ENCODE measurements at regions not wholly inside any gene's neighbourhood (a gene's known extent, or its start where the extent isn't known, plus 50 kb on each side); places are given as distances from the start of the nearest gene placed in this dataset.

- no peak for DNase-seq (ENCODE audit: low spot score)
These were observed 137.3 kb upstream of the PMEPA1 start for GRCh38 chr20:57847104-57847503.

- DNase-seq (ENCODE audit: low spot score): no peak
These were observed 135.1 kb upstream of the PMEPA1 start for GRCh38 chr20:57844626-57845596.

- no peak for DNase-seq (ENCODE audit: low spot score)
These were observed 134.3 kb upstream of the PMEPA1 start for GRCh38 chr20:57843941-57844625.

GRCh38 chr20:57842720-57843119, 132.9 kb upstream of the PMEPA1 start:
- no peak for DNase-seq (ENCODE audit: low spot score)

DNA sequence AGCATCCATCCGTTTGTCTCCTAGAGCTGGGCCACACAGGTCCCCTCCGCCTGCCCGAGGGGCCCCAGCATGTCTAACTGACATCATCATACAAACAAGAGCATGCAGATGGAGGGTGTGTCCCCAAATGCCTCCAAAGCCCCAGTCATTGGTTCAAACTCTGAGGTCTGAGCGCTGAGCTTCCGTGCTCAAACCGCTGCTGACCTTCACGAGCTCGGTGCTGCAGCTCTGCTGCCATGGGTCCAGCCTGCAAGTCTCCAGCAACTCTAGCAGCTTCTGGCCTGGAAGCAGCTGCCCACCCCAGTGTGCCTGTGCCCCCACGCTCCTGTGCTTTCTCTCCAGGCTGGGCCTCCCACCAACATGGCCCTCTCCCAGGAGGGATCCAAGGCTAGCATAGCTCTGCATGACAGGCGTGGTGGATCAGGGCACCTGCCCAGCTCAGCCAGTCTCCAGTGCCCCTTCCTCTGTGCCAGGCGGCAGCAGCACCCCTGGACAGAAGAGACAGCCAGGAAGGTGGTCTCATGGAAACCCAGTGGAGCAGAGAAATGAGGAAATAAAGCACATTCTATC, 131.6 kb upstream of the PMEPA1 start:
- DNase-seq (ENCODE audit: low spot score): no peak

- no peak for DNase-seq (ENCODE audit: low spot score)
These were observed 130.9 kb upstream of the PMEPA1 start for GRCh38 chr20:57840504-57841296.

- DNase-seq (ENCODE audit: low spot score): peak; percentile 30
These were observed 130.3 kb upstream of the PMEPA1 start for GRCh38 chr20:57840066-57840465.

DNA sequence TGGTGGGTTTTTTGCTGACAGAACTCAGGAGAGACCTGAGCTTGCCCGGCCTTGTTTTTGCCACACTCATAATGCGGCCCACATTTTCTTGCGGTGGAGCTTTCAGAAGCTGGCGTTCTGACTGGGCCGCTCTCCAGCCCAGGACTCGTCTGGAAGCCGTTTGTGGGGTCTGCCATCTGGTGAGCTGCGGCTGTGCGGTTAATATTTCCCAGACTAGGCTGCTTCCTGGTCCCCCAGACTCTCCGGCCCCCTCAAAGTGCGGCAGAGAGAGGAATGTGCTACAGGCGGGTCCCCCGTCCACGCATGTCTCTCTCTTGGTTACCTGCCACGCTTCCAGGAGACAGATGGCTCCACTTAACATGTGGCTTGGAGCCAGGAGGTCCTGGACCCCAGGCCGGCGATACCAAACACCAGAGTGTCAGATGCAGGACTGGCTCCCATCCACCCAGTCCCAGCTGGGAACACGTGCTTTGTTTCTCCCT, 128.9 kb upstream of the PMEPA1 start:
- peak; percentile 76 for DNase-seq (ENCODE audit: low spot score)

DNA sequence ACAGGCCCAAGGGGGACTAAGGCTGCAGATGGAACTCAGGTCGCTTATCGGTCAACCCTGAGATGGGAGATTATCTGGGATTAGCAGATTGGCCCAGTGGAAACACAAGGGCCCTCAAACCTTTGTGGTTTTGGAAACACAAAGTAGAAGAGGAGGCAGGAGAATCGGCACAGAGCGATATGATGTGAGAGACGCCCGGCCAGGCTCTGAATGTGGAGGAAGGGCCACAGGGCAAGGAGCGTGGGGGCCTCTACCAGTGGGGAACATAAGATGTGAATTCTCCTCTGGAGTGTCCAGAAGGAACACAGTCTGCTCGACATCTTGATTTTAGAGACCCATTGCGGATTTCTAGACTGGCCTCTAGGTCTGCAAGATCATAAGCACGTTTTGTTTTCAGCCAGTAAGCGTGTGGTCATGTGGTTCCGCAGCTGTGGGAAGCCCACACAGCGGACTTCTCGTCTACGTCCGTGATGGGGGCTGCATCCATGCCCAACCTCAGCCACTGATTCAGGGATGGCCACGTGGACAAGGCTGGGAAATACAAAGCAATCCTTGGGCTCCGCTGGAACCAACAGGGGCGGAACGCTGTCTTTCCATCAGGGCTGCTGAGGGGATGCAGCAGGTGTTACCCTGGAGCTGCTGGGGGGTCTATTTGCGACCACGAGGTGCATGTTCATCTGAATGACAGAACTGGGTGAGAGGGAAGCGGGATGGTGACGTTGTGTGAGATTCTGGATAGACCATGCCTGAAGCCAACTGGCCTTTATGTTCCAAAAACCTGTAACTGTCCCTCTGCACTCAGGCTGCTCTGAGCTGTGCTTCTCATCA, 127.6 kb upstream of the PMEPA1 start:
- DNase-seq (ENCODE audit: low spot score): no peak

DNA sequence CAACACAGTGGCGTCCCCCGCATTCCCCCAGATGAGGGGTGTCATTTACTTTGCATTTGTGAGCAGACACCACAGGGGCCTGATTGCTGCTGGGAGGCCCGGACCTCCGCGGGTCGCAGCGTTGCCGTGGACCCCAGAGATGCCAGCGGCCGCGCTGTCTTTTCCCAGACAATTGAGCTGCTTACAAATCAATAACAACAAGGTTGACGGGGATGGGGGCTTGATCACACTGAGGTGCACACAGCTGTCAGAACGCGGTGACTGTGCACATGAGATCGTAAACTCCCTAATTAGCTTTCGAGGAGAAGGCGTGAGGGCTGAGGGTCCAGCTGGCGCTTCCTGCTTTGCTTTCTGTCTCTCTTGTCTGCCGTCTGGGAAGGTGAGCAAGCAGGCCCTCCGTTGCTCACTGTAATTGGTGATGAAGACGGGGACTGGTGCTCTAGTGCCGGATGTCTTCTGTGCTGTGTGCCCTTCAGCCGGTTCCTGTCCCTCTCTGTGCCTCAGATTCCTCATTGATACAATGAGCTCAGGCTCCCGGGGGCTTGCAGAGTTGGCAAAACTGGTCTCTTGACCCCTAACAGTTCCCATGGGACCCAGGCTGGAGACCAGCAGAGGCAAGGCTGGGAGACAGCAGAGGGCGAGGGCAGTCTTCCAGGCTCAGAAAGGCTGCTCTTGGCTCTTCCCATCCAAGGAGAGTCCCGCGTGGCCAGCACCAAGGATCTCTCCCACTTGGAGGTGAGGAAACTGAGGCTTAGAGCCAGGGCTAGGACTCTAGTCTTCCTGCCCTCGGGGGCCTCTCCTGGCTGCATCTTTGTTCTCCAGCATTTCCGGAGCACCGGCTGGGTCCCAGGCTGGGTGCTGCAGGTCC, 126.0 kb upstream of the PMEPA1 start:
- no peak for DNase-seq (ENCODE audit: low spot score)

- DNase-seq (ENCODE audit: low spot score): no peak
These were observed 125.2 kb upstream of the PMEPA1 start for GRCh38 chr20:57835074-57835452.

- DNase-seq (ENCODE audit: low spot score): no peak
These were observed 124.7 kb upstream of the PMEPA1 start for GRCh38 chr20:57834306-57835073.

GRCh38 chr20:57831993-57832585, 122.3 kb upstream of the PMEPA1 start:
- no peak for DNase-seq (ENCODE audit: low spot score)

DNA sequence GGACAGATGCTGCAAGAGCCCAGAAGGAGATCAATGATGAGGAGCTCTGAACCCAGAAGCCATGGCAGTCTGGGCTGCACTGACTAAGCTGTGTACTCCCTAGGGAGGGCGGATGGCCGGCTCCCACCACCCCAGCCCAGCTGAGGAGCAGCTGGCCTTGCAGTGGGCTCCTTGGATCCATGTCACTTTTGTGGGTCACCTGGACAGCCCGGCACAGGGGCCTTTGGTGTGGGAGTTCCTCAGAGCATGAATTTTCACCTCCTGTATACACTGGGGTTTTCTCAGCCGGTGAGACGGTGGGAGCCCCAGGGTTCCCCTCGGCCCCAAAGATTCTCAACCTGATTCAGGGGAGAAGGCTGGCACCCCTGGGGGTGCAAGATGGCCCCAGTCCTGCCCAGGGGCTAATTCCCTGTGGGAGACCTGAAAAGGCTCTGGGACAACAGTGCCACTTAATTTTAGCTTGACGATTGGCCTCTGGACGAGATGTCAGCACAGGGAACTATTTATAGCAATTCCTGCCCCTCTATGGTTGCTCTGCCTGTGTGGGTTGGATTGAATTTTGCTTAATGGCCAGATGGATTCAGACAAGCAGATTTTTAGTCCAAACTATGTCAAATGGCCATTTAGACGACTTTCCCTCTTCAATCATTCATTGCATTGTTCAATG, 121.6 kb upstream of the PMEPA1 start:
- DNase-seq (ENCODE audit: low spot score): no peak

DNA sequence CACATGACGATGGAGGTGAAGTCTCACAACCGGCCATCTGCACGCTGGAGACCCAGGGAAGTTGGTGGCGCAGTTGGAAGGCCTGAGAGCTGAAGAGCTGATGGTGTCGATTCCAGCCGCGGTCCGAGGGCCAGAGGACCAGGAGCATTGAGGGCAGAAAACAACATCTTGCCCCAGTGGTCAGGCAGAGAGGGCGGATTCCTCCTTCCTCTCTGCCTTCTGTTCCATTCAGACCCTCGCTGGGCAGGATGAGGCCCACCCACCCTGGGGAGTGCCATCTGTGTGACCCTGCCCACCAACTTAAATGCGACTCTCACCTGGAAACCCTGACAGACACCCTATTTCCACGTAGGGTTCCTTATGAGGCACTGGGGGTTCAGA, 120.7 kb upstream of the PMEPA1 start:
- no peak for DNase-seq (ENCODE audit: low spot score)

DNA sequence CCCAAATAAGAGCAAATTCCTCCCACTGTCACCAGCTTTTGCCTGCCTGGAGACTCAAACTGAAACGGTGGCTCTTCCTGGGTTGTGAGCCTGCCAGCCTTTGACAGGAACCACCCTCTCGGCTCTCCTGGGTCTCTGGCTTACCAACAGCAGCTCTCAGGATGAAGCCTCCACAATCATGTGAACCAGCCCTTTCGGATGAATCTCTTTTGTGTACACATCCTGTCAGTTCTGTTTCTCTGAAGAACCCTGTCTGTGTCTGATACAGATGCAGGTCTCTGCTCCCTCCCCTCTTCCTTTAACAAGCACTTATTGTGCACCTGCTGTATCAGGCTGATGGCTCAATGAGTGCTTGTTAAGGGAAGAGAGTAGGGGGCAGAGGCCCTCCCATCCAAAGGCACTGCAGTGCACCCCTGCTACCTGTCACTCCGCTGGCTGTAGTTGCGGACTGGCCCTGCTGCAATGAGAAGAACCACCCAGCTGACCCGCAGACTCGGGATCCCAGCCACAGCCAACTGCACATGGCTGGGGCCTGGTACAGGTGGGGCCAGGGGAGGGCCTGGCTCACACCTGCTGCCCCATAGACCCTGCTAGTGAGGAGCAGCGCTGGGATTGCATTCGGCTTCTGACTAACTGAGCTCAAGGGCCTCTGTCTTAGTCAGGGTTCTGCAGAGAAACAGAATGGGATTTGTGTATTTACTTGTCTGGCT, 120.1 kb upstream of the PMEPA1 start:
- no peak for DNase-seq (ENCODE audit: low spot score)

DNA sequence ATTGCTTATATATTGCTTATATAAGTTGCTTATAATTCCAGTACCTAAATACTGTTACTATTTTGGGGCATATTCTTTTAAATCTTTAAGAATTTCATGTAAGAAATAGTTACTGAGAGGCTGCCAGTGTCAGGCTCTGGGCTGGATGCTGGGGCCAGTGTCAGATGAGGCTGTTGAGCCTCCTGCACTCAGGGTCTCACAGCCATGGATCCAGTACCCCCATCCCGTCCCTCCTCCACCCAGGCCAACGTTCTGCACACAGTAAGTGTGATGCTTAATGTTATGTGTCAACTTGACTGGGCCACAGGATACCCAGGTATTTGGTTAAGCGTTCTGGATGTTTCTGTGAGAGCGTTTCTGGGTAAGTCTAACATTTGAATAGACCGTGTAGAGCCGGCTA, 119.5 kb upstream of the PMEPA1 start:
- DNase-seq (ENCODE audit: low spot score): no peak

DNA sequence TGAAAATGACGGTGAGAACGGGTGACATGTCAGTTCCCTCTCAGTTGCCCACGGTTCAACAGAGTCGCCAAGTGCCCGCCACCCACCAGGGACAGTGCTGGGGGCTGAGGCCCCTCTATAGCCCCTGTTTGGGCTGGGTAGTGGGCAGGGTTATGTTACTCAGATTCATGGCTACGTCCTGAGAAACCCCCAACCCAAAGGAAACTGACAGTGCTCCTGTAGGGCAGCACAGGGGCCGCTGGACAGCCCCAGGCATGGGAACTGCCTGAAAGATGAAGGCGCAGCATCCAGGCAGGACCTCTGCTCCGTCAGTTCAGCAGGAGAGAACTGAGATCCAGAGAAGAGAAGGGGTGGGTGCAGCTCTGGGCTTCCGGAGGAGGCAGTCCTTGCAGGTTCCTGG, 118.9 kb upstream of the PMEPA1 start:
- DNase-seq (ENCODE audit: low spot score): no peak
